ENCODE measurements at regions not wholly inside any gene's neighbourhood (a gene's known extent, or its start where the extent isn't known, plus 50 kb on each side); places are given as distances from the start of the nearest gene placed in this dataset.

- no peaks in the 10 kb centered on the region for H3K9me3 Mint-ChIP-seq (ENCODE audit: unreplicated experiment)
- TF ChIP-seq, protein P1, sequence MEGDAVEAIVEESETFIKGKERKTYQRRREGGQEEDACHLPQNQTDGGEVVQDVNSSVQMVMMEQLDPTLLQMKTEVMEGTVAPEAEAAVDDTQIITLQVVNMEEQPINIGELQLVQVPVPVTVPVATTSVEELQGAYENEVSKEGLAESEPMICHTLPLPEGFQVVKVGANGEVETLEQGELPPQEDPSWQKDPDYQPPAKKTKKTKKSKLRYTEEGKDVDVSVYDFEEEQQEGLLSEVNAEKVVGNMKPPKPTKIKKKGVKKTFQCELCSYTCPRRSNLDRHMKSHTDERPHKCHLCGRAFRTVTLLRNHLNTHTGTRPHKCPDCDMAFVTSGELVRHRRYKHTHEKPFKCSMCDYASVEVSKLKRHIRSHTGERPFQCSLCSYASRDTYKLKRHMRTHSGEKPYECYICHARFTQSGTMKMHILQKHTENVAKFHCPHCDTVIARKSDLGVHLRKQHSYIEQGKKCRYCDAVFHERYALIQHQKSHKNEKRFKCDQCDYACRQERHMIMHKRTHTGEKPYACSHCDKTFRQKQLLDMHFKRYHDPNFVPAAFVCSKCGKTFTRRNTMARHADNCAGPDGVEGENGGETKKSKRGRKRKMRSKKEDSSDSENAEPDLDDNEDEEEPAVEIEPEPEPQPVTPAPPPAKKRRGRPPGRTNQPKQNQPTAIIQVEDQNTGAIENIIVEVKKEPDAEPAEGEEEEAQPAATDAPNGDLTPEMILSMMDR (IDR thresholded peaks at IDR 0.05; ENCODE audit: unreplicated experiment), result no peak
- no TSS peak for BruUV-seq (replicated peaks)
- no peak overlapping the region for H3K27ac Mint-ChIP-seq (ENCODE audit: low read depth, unreplicated experiment)
- H3K4me1 Mint-ChIP-seq (ENCODE audit: insufficient read depth, unreplicated experiment), result no peaks in the 10 kb centered on the region
- no peaks in the 10 kb centered on the region for H3K36me3 Mint-ChIP-seq (ENCODE audit: insufficient read depth, unreplicated experiment)
- no peak overlapping the region for H3K4me3 Mint-ChIP-seq (ENCODE audit: unreplicated experiment)
- no peak for DNase-seq (ENCODE audit: unreplicated experiment)
- ChIA-PET POLR2A (no interaction called here), CTCF (no interaction called here)
- intact Hi-C loops (cut with micrococcal nuclease), result no loop called here
- peaks cover 86% of the 10 kb centered on the region for H3K27me3 Mint-ChIP-seq (ENCODE audit: insufficient read depth, unreplicated experiment)
These were observed 531.8 kb upstream of the GALNTL6 start for GRCh38 chr4:171281359-171281758.

- intact Hi-C loops (cut with micrococcal nuclease), result no loop called here
- no TSS peak for BruUV-seq (replicated peaks)
- Mint-ChIP-seq H3K4me3 (ENCODE audit: unreplicated experiment) (no peak overlapping the region), H3K4me1 (ENCODE audit: insufficient read depth, unreplicated experiment) (no peaks in the 10 kb centered on the region), H3K27me3 (ENCODE audit: insufficient read depth, unreplicated experiment) (peaks cover 84% of the 10 kb centered on the region), H3K9me3 (ENCODE audit: unreplicated experiment) (no peaks in the 10 kb centered on the region), H3K27ac (ENCODE audit: low read depth, unreplicated experiment) (no peak overlapping the region), H3K36me3 (ENCODE audit: insufficient read depth, unreplicated experiment) (no peaks in the 10 kb centered on the region)
- TF ChIP-seq, protein P1 (IDR thresholded peaks at IDR 0.05; ENCODE audit: unreplicated experiment), result no peak
- CTCF ChIA-PET, result no interaction called here
- POLR2A ChIA-PET, result interaction anchor here (0.6 kb wide), 1 partner anchor 36 kb away, joined by 3 read pairs; no protein-coding TSS in a partner anchor
- DNase-seq (ENCODE audit: unreplicated experiment), result no peak
These were observed 534.1 kb upstream of the GALNTL6 start for GRCh38 chr4:171279131-171279530.

DNA sequence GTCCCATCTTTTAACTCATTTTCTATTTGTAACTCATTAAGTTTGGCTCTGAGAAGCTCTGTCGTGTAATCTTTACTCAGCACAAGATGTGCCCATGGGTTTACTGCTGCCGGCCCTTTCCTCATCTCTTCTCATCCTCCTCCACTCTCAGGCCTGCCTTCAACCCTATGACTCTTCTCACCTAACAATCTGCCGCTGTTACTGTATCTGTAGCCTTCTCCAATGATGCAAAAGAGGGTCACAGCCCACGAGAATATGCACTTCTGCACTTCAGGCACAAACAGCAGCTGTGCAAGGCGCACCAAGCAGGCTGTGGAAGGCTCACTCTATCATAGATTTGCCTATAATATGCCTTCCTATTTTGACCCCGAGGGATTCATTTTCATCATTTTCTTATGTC lies 546.5 kb upstream of the GALNTL6 start:
- ChIA-PET POLR2A (interaction anchor here (0.6 to 0.7 kb wide), 2 partner anchors 10 to 1205 kb away, joined by 3 read pairs; no protein-coding TSS in a partner anchor), CTCF (interaction anchor here (0.7 kb wide), 1 partner anchor 1191 kb away, joined by 3 read pairs; no protein-coding TSS in a partner anchor)
- Mint-ChIP-seq H3K9me3 (ENCODE audit: unreplicated experiment) (no peaks in the 10 kb centered on the region), H3K4me3 (ENCODE audit: unreplicated experiment) (no peak overlapping the region), H3K4me1 (ENCODE audit: insufficient read depth, unreplicated experiment) (peaks cover 5% of the 10 kb centered on the region), H3K27me3 (ENCODE audit: insufficient read depth, unreplicated experiment) (peaks cover 91% of the 10 kb centered on the region), H3K36me3 (ENCODE audit: insufficient read depth, unreplicated experiment) (no peaks in the 10 kb centered on the region), H3K27ac (ENCODE audit: low read depth, unreplicated experiment) (no peak overlapping the region)
- intact Hi-C loops (cut with micrococcal nuclease), result no loop called here
- BruUV-seq (replicated peaks), result no TSS peak
- TF ChIP-seq, protein P1 (IDR thresholded peaks at IDR 0.05; ENCODE audit: unreplicated experiment), result no peak
- DNase-seq (ENCODE audit: unreplicated experiment), result no peak

- TF ChIP-seq, protein P1 (IDR thresholded peaks at IDR 0.05; ENCODE audit: unreplicated experiment), result no peak
- Mint-ChIP-seq H3K27me3 (ENCODE audit: insufficient read depth, unreplicated experiment) (peaks cover 78% of the 10 kb centered on the region), H3K4me1 (ENCODE audit: insufficient read depth, unreplicated experiment) (peaks cover 5% of the 10 kb centered on the region), H3K36me3 (ENCODE audit: insufficient read depth, unreplicated experiment) (no peaks in the 10 kb centered on the region), H3K27ac (ENCODE audit: low read depth, unreplicated experiment) (no peak overlapping the region), H3K9me3 (ENCODE audit: unreplicated experiment) (no peaks in the 10 kb centered on the region), H3K4me3 (ENCODE audit: unreplicated experiment) (no peak overlapping the region)
- POLR2A ChIA-PET, result no interaction called here
- BruUV-seq (replicated peaks), result no TSS peak
- intact Hi-C loops (cut with micrococcal nuclease), result no loop called here
- DNase-seq (ENCODE audit: unreplicated experiment), result no peak
- CTCF ChIA-PET, result no interaction called here
These were observed 547.9 kb upstream of the GALNTL6 start for GRCh38 chr4:171265190-171265818.
